ENCODE measurements at regions not wholly inside any gene's neighbourhood (a gene's known extent, or its start where the extent isn't known, plus 50 kb on each side); places are given as distances from the start of the nearest gene placed in this dataset.
"Not testable (repeated sequence)": the region's sequence is repeated elsewhere in the genome, so short reads cannot be mapped to it uniquely, and the experiment has no call there.

DNA sequence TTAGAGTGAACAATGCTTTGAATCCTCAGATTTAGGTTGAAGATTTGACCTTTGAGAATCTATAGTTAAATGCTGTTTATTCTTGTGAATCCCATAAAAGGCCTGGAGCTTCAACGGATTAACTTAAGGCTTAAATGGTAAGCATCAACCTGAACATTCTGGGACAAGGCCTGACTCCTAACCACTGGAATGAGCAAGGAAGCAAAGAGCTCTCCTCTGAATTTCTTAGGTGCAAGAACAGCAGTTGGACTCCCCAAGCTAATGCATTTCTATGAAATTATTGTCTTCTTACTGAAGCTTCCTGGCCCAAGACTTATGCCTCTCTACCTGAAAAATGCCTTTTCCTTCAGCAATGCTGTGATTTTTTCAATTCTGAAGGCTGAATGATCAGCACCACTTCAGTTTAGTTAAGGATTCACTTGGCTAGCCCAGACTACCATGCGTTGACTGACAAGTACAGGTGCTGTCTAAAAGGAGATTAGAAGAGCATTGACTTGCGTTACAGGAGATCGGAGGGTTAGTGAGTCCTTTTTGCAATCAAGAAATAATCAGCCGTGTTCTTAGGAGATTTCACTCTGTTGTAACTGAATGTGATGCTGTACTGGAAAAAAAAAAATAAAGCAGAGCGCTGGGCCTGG is 178.5 kb downstream of the ZC3H11B start:
- no peak for DNase-seq (ENCODE audit: low spot score)

- DNase-seq (ENCODE audit: low spot score): no peak
These were observed 179.3 kb downstream of the ZC3H11B start for GRCh38 chr1:219433496-219434131.

- no peak for DNase-seq (ENCODE audit: low spot score)
These were observed 179.9 kb downstream of the ZC3H11B start for GRCh38 chr1:219433001-219433400.

GRCh38 chr1:219432191-219432606 is 180.7 kb downstream of the ZC3H11B start:
- peak; percentile 23 for DNase-seq (ENCODE audit: low spot score)

DNA sequence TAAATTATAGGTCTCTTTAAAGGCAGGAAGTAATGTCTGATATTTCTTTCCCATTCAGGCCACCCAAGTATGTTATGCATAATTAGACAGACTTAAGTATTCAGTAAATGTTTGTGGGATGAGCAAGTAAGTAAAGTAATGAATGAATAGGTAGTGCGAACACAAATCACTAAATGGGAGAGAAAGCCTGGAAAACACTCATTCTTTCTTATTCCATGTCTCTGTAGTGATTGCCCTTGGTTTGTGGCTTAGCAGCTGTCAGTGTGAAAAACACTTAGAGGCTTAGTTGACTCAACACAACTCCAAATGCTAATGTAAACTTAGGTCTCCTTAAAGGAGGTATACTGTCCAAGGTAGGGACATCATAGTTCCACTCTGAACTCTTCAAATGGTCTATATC is 182.5 kb downstream of the ZC3H11B start:
- no peak for DNase-seq (ENCODE audit: low spot score)

GRCh38 chr1:219428651-219429050 is 184.3 kb downstream of the ZC3H11B start:
- no peak for DNase-seq (ENCODE audit: low spot score)

DNA sequence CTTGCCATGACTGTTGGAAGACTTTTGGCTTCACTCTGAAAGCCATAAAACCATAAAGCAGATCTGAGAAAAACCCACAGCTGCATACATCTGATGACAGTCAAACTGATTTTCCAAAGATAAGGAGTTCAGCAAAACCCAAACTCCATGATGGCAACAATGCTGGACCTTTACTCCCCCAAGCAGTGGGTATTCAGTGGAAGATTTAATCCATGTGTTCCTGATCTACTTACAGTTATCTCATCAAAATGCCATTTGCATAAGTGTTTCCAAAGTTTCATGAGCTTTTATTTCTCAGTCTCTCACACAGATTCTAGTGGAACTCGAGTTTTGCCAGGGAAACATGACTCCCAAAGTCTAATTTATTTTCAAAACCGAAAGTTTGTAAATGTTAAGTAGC is 184.9 kb downstream of the ZC3H11B start:
- no peak for DNase-seq (ENCODE audit: low spot score)

DNA sequence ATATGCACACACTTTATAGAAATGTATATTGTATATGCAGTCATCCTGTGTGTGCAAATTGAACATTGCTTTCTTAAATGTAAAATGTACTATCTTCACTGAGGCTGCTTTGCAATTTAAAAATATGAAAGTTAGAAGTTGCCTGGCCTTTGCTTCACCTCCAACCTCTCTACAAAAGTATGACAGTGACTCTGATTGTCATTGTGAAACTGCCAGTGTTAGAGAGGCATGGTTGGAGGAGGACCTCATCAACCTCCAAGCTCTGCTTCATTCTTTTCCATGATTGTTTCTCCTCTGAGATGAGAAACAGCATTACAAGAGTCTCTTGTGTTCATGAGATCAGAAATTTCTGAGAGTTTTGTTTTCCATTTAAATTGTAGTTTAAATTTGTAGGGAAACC is 185.5 kb downstream of the ZC3H11B start:
- DNase-seq (ENCODE audit: low spot score): no peak

GRCh38 chr1:219422811-219423598 is 189.9 kb downstream of the ZC3H11B start:
- DNase-seq (ENCODE audit: low spot score): no peak

GRCh38 chr1:219420913-219421312 is 192.0 kb downstream of the ZC3H11B start:
- DNase-seq (ENCODE audit: low spot score): no peak

DNA sequence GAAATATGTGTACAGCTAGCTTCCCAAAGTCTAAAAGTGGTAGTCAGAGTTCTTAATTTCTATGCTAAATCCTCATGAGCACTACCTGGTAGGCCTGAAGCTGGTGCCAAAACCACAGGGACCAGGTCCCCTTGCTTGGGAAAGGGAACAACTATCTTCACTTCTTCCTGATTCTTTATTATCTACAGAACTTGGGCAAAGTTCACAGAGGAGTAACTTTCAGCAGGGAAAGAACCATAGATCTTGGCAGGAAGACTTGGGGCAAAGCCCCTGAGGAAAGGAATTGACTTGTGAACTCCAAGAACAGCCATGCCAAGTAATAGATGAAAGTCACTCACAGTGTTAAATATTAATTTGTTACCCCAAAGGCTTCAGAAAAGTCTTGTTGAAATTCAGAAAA is 193.0 kb downstream of the ZC3H11B start:
- DNase-seq (ENCODE audit: low spot score): no peak

GRCh38 chr1:219419065-219419464 is 193.8 kb downstream of the ZC3H11B start:
- no peak for DNase-seq (ENCODE audit: low spot score)

GRCh38 chr1:219417610-219418009 is 195.3 kb downstream of the ZC3H11B start:
- DNase-seq (ENCODE audit: low spot score): no peak

DNA sequence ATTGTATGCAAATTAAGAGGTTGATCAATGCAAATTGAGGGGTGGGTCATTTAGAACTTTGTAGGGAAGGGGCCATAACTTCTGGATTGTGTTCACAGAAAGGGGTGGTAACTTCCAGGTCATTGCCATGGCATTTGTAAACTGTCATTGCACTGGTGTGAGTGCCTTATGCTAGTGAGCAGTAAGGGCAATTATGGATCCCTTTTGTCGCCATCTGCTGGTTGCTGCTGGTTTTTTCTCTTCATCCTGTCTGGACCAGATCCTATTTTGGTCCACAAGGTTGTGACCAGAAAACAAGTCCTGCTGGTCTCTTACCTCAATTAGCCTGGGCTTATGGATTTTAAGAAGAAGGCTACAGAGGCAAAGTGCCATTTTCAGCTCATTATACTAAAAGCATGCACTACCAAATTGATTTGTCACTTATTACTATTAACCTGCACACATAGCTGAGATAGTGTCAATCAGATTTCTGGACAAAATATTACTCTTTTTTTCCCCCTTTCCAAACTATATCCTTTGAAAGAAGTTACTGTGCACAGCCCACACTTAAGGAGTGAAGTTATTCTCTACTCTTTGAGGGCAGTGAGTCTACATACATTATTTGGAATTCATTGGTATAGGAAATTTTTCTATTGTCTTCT is 196.2 kb downstream of the ZC3H11B start:
- peak; percentile 86 for DNase-seq (ENCODE audit: low spot score)

DNA sequence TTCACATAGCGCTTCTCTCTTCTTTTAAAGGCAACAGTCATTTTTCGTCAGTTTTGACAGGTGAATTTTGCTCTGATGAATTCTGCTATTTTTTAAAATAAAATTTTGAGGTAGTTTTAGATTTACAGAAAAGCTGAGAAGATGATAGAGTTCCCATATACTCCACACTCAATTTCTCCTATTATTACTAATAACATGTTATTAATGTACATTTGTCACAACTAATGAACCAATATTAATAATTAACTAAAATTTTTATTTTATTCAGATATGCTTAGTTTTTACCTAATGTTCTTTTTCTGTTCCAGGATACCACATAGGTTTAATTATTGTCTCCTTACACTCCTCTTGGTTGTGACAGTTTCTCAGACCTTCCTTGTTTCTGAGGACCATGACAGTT is 197.0 kb downstream of the ZC3H11B start:
- DNase-seq (ENCODE audit: low spot score): no peak

- no peak for DNase-seq (ENCODE audit: low spot score)
These were observed 197.5 kb downstream of the ZC3H11B start for GRCh38 chr1:219415433-219415832.

DNA sequence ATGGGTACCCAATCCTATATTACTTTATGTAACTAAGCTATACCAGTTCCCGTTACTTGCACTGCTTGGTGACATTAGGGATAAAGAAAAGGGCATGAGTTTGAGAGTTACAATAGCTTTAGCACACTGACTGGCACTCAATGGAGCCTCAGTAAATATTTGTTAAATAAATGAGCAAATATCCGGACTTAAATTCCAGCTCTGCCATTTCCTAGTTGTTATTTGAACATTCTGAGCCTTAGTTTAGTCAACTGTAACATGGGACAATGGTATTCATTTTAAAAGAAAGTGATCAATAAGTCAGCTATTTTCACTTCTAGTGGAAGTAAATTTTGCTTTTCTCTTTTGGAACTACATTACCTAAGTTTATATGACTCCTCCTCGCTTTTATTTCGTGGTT is 198.7 kb downstream of the ZC3H11B start:
- DNase-seq (ENCODE audit: low spot score): no peak

GRCh38 chr1:219413536-219413935 is 199.4 kb downstream of the ZC3H11B start:
- no peak for DNase-seq (ENCODE audit: low spot score)

- DNase-seq (ENCODE audit: low spot score): no peak
These were observed 200.1 kb downstream of the ZC3H11B start for GRCh38 chr1:219412772-219413171.

GRCh38 chr1:219410721-219411120 is 202.2 kb downstream of the ZC3H11B start:
- not testable (repeated sequence) for DNase-seq (ENCODE audit: low spot score)

- DNase-seq (ENCODE audit: low spot score): no peak
These were observed 207.2 kb downstream of the ZC3H11B start for GRCh38 chr1:219405531-219406331.

Data from HT-29 (cell line).